GM21619 (cell line): ENCODE measurements at regions not wholly inside any gene's neighbourhood (a gene's known extent, or its start where the extent isn't known, plus 50 kb on each side); places are given as distances from the start of the nearest gene placed in this dataset.

Experiments used
- ATAC-seq: cut with Tn5 transposase; IDR thresholded peaks from one replicate; pipeline ENCODE4 v1.9.1; 2021; ENCODE audit not compliant: unreplicated experiment

- ATAC-seq: no peak
These were observed 315.4 kb downstream of the RBM26 start for GRCh38 chr13:79090552-79091124.

GRCh38 chr13:79084802-79085424 is 321.1 kb downstream of the RBM26 start:
- ATAC-seq: no peak

- no peak for ATAC-seq
These were observed 324.1 kb downstream of the RBM26 start for GRCh38 chr13:79081942-79082341.

GRCh38 chr13:79079351-79079839 is 326.7 kb downstream of the RBM26 start:
- ATAC-seq: no peak

GRCh38 chr13:79075703-79076102 is 330.4 kb downstream of the RBM26 start:
- no peak for ATAC-seq

- ATAC-seq: peak; percentile 69
These were observed 335.6 kb downstream of the RBM26 start for GRCh38 chr13:79070343-79070974.

GRCh38 chr13:79062291-79062690 is 343.8 kb downstream of the RBM26 start:
- ATAC-seq: no peak

- ATAC-seq: no peak
These were observed 345.8 kb downstream of the RBM26 start for GRCh38 chr13:79060216-79060615.

GRCh38 chr13:79056706-79057105 is 349.3 kb downstream of the RBM26 start:
- ATAC-seq: no peak

- ATAC-seq: no peak
These were observed 354.6 kb downstream of the RBM26 start for GRCh38 chr13:79051472-79051871.

- ATAC-seq: no peak
These were observed 361.6 kb downstream of the RBM26 start for GRCh38 chr13:79044415-79044814.

GRCh38 chr13:79043208-79043607 is 362.8 kb downstream of the RBM26 start:
- no peak for ATAC-seq

- ATAC-seq: no peak
These were observed 368.9 kb downstream of the RBM26 start for GRCh38 chr13:79037197-79037596.

GRCh38 chr13:79034341-79034740 is 371.7 kb downstream of the RBM26 start:
- no peak for ATAC-seq

GRCh38 chr13:79030513-79030912 is 371.6 kb upstream of the OBI1 start:
- ATAC-seq: no peak

GRCh38 chr13:79018166-79018565 is 359.2 kb upstream of the OBI1 start:
- no peak for ATAC-seq

GRCh38 chr13:79011179-79011578 is 352.2 kb upstream of the OBI1 start:
- peak; percentile 66 for ATAC-seq

- ATAC-seq: no peak
These were observed 345.3 kb upstream of the OBI1 start for GRCh38 chr13:79003989-79004898.

GRCh38 chr13:78999494-78999893 is 340.5 kb upstream of the OBI1 start:
- ATAC-seq: no peak

GRCh38 chr13:78998630-78999315 is 339.8 kb upstream of the OBI1 start:
- ATAC-seq: no peak
